ENCODE measurements at regions not wholly inside any gene's neighbourhood (a gene's known extent, or its start where the extent isn't known, plus 50 kb on each side); places are given as distances from the start of the nearest gene placed in this dataset.

DNA sequence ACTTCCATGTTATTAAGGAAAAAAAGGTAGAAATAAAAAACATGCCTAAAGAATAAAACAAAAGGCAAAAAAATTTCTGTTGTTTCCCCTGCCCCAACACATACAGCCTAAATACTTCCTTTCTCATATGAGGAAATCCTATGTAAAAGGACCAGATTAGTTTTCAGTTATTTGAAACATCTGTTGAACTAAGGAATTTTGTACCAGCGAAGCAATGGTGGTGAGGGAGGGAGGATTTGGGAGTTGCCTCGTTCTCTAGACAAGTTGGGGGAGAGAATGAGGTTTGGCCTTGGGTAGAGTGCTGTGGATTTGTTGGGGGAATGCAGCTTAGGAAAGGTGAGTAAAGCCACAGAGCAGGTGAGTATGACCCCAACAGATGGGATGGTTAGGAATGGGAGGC lies 141.5 kb upstream of the RFLNA start:
- Histone ChIP-seq H3K9me3 (ENCODE audit: control extremely low read depth in 1 of 3, control insufficient read depth in 2 of 3, insufficient read depth in 1 of 3, low read length in 2 of 3) (peaks cover 0 to 3% (median 0%) of the 10 kb centered on the region in 3 donors), H2AFZ (ENCODE audit: insufficient read depth, low read depth, low read length, poor library complexity, severe bottlenecking) (no peak overlapping the region), H3K79me2 (ENCODE audit: control insufficient read depth, insufficient read depth, low read length) (no peaks in the 10 kb centered on the region), H3K4me3 (ENCODE audit: control extremely low read depth in 1 of 5, extremely low read depth in 1 of 5, insufficient read depth in 1 of 5, low read depth in 2 of 5, low read length in 4 of 5) (no peak overlapping the region), H3K36me3 (replicated peaks in 1 of 2; ENCODE audit: control extremely low read depth in 1 of 2, control insufficient read depth in 1 of 2, extremely low read depth in 1 of 2, insufficient read depth in 2 of 2, low read length in 1 of 2) (no peaks in the 10 kb centered on the region), H3K27me3 (replicated peaks in 1 of 4; ENCODE audit: control extremely low read depth in 1 of 4, control insufficient read depth in 3 of 4, insufficient read depth in 4 of 4, low read length in 3 of 4) (peaks cover 0 to 4% (median 0%) of the 10 kb centered on the region in 4 experiments), H3K4me1 (ENCODE audit: control insufficient read depth in 2 of 2, insufficient read depth in 2 of 2, low read length in 2 of 2) (no peaks in the 10 kb centered on the region), H4K20me1 (ENCODE audit: control insufficient read depth, insufficient read depth, low read length, poor library complexity, severe bottlenecking) (no peaks in the 10 kb centered on the region), H3K9ac (ENCODE audit: low read length) (no peak overlapping the region), H3K27ac (ENCODE audit: low read length in 2 of 2) (no peak overlapping the region), H3K4me2 (replicated peaks; ENCODE audit: low read depth, low read length, poor library complexity, severe bottlenecking) (no peak overlapping the region)
- Mint-ChIP-seq H3K4me1 (no peaks in the 10 kb centered on the region), H3K27ac (no peak overlapping the region), H3K27me3 (peaks cover 10% of the 10 kb centered on the region), H3K4me3 (no peak overlapping the region), H3K9me3 (ENCODE audit: insufficient read depth) (no peaks in the 10 kb centered on the region)
- ChIA-PET POLR2A (no interaction called here), CTCF (no interaction called here)
- DNase-seq (no peak), ATAC-seq (ENCODE audit: low read depth) (no peak)
- no peak for TF ChIP-seq EZH2 (IDR thresholded peaks at IDR 0.05; ENCODE audit: borderline replicate concordance, insufficient read depth, low read depth, low read length, poor library complexity, severe bottlenecking)
- no peak for TF ChIP-seq CTCF (IDR thresholded peaks at IDR 0.05)
- 89% methylated on average over 2 of the region's 2 CpGs for WGBS (ENCODE audit: insufficient coverage)
- intact Hi-C loops (cut with micrococcal nuclease) = no loop called here

DNA sequence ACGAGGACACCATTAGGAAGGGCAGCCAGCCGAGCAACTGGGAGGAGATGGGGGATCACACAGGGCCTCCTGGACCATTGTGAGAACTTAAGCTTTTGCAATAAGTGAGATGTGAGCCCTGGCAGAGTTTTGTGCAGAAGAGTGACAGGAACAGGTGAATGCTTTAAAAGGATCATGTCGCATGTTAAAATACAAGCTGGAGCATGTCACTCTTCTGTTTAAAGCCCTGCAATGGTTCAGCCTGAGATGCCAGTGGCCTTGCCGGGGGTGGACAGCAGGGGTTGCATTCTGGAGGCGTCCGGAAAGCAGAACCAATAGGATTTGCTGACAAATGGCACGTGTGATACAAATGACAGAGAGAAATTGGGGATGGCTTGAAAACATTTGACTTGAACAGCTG lies 137.5 kb upstream of the RFLNA start:
- ATAC-seq (ENCODE audit: low read depth) = no peak
- Histone ChIP-seq H2AFZ (ENCODE audit: insufficient read depth, low read depth, low read length, poor library complexity, severe bottlenecking) (no peak overlapping the region), H3K27ac (ENCODE audit: low read length in 2 of 2) (no peak overlapping the region), H3K27me3 (replicated peaks in 1 of 4; ENCODE audit: control extremely low read depth in 1 of 4, control insufficient read depth in 3 of 4, insufficient read depth in 4 of 4, low read length in 3 of 4) (peaks cover 0 to 4% (median 0%) of the 10 kb centered on the region in 4 experiments), H3K36me3 (replicated peaks in 1 of 2; ENCODE audit: control extremely low read depth in 1 of 2, control insufficient read depth in 1 of 2, extremely low read depth in 1 of 2, insufficient read depth in 2 of 2, low read length in 1 of 2) (no peaks in the 10 kb centered on the region), H3K4me1 (ENCODE audit: control insufficient read depth in 2 of 2, insufficient read depth in 2 of 2, low read length in 2 of 2) (no peaks in the 10 kb centered on the region), H3K79me2 (ENCODE audit: control insufficient read depth, insufficient read depth, low read length) (no peaks in the 10 kb centered on the region), H3K4me2 (replicated peaks; ENCODE audit: low read depth, low read length, poor library complexity, severe bottlenecking) (no peak overlapping the region), H4K20me1 (ENCODE audit: control insufficient read depth, insufficient read depth, low read length, poor library complexity, severe bottlenecking) (no peaks in the 10 kb centered on the region), H3K9ac (ENCODE audit: low read length) (no peak overlapping the region), H3K4me3 (ENCODE audit: control extremely low read depth in 1 of 5, extremely low read depth in 1 of 5, insufficient read depth in 1 of 5, low read depth in 2 of 5, low read length in 4 of 5) (no peak overlapping the region), H3K9me3 (ENCODE audit: control extremely low read depth in 1 of 3, control insufficient read depth in 2 of 3, insufficient read depth in 1 of 3, low read length in 2 of 3) (peaks cover 0 to 3% (median 0%) of the 10 kb centered on the region in 3 donors)
- WGBS (ENCODE audit: insufficient coverage) = 91% methylated on average over 7 of the region's 7 CpGs
- intact Hi-C loops (cut with micrococcal nuclease) = no loop called here
- TF ChIP-seq CTCF (IDR thresholded peaks at IDR 0.05) (no peak), EZH2 (IDR thresholded peaks at IDR 0.05; ENCODE audit: borderline replicate concordance, insufficient read depth, low read depth, low read length, poor library complexity, severe bottlenecking) (no peak)
- ChIA-PET CTCF (no interaction called here), POLR2A (no interaction called here)
- Mint-ChIP-seq H3K4me3 (no peak overlapping the region), H3K27ac (no peak overlapping the region), H3K4me1 (no peaks in the 10 kb centered on the region), H3K9me3 (ENCODE audit: insufficient read depth) (no peaks in the 10 kb centered on the region), H3K27me3 (peaks cover 19% of the 10 kb centered on the region)
- no peak for DNase-seq

All from B cell (primary cell).